SJSA1 (cell line): ENCODE measurements at regions not wholly inside any gene's neighbourhood (a gene's known extent, or its start where the extent isn't known, plus 50 kb on each side); places are given as distances from the start of the nearest gene placed in this dataset.

ENCODE experiments used
- DNase-seq, 2 experiments: peaks; one replicate each; pipeline ENCODE4 v3.0.0-alpha.2; 2015 to 2020; ENCODE audit warnings: low spot score in 2 of 2, low read depth in 1 of 2
- H3K27ac ChIP-seq: fragments of 250-450 bp; sonication (Bioruptor Pico); 2 replicates; pipeline ENCODE4 v1.5.1; 2020; ENCODE audit warnings: mild to moderate bottlenecking, moderate library complexity
- H3K27me3 ChIP-seq: fragments of 250-450 bp; sonication (Bioruptor Pico); replicated peaks from 2 replicates; pipeline ENCODE4 v1.5.1; 2020; ENCODE audit warnings: mild to moderate bottlenecking, moderate library complexity
- H3K36me3 ChIP-seq: fragments of 250-450 bp; sonication (Bioruptor Pico); 2 replicates; pipeline ENCODE4 v1.5.1; 2020; ENCODE audit warnings: mild to moderate bottlenecking
- H3K4me1 ChIP-seq: fragments of 250-450 bp; sonication (Bioruptor Pico); replicated peaks from 2 replicates; pipeline ENCODE4 v1.6.1; 2021; ENCODE audit warnings: mild to moderate bottlenecking
- H3K4me3 ChIP-seq: fragments of 250-450 bp; sonication (Bioruptor Pico); 2 replicates; pipeline ENCODE4 v1.5.1; 2020; ENCODE audit warnings: mild to moderate bottlenecking
- H3K9me3 ChIP-seq: fragments of 250-450 bp; sonication (Bioruptor Pico); replicated peaks from 2 replicates; pipeline ENCODE4 v1.5.1; 2020; ENCODE audit warnings: mild to moderate bottlenecking

- H3K27me3 ChIP-seq = no peaks in the 10 kb centered on the region
- no peaks in the 10 kb centered on the region for H3K9me3 ChIP-seq
- DNase-seq = no peak
- H3K36me3 ChIP-seq = no peaks in the 10 kb centered on the region
- no peak overlapping the region for H3K4me3 ChIP-seq
- H3K27ac ChIP-seq = no peak overlapping the region
- peaks cover 8% of the 10 kb centered on the region for H3K4me1 ChIP-seq
Measured at GRCh38 chr15:58260725-58261267, 122.6 kb downstream of the AQP9 start.

DNA sequence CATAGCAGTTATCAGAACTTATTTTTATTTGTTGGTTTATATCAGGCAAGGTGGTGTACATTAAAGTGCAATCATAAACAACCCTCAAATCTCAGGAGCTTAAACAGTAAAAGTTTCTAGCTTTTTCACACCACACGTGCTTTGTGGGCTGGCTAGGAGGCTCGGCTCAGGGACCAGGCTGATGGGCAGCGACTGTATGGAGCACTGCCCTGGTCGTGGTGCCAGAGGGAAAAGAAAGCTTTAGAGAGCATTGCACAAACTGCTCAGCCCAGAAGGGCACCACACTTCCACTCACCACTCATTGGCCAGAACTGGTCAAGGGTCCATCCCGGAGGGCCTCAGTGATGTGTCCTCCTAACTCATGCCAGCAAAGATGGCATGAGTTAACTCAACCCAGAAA, 123.2 kb downstream of the AQP9 start:
- no peaks in the 10 kb centered on the region for H3K36me3 ChIP-seq
- no peak overlapping the region for H3K4me3 ChIP-seq
- no peaks in the 10 kb centered on the region for H3K9me3 ChIP-seq
- H3K4me1 ChIP-seq = peaks cover 8% of the 10 kb centered on the region
- no peaks in the 10 kb centered on the region for H3K27me3 ChIP-seq
- no peak overlapping the region for H3K27ac ChIP-seq
- DNase-seq = no peak

DNA sequence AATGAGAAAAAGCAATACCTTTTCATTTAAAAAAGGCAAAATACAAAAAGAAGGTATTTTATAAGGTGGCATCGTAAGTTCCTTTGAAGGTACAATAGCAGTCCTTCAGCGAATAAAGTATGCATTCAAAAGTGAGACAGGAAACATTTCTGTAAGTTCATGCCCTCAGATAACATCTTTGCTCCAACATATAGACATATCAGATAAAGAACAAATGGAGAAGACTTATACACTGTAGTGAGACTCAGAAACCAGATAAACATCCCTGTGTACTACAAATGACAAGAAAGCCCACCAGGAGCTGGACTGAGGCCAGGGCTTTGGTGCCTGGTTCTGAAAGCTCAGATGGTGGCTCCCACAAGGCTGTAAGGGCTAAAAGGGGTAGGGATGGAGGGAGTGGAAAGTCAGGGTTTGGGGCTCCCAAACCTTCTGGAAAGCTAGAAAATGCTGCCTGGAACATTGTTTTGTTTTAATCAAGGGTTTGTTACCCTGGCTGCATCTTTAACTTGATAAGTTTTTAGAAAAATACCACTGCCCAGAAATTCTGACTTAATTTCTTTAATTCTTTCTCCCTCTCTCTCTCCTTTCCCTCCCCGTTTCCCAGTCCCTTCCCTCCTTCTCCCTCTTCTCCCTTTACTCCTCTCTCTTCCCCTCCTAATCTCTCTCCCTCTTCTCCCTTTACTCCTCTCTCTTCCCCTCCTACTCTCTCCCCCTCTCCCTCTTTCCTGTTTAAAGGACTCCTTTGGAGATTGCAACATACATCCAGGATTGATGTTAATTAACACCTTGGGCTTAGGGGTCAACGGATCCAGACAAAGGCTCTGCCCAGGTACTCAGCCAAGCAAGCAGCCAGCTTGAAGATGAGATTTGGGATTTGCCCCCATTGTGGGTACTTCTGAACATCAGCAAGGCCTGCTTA, 126.1 kb downstream of the AQP9 start:
- no peak overlapping the region for H3K4me3 ChIP-seq
- no peaks in the 10 kb centered on the region for H3K9me3 ChIP-seq
- no peaks in the 10 kb centered on the region for H3K36me3 ChIP-seq
- peaks cover 8% of the 10 kb centered on the region for H3K4me1 ChIP-seq
- no peak for DNase-seq
- H3K27ac ChIP-seq = no peak overlapping the region
- no peaks in the 10 kb centered on the region for H3K27me3 ChIP-seq

- no peaks in the 10 kb centered on the region for H3K27me3 ChIP-seq
- H3K9me3 ChIP-seq = peaks cover 6% of the 10 kb centered on the region; the same call in 1 of the 2 replicates
- H3K27ac ChIP-seq = no peak overlapping the region
- H3K4me3 ChIP-seq = no peak overlapping the region
- no peak for DNase-seq
- H3K36me3 ChIP-seq = no peaks in the 10 kb centered on the region
- H3K4me1 ChIP-seq = peaks cover 4% of the 10 kb centered on the region; the same call in 1 of the 2 replicates
Measured at GRCh38 chr15:58267051-58267450, 128.9 kb downstream of the AQP9 start.

- peaks cover 4% of the 10 kb centered on the region; the same call in 1 of the 2 replicates for H3K4me1 ChIP-seq
- no peaks in the 10 kb centered on the region for H3K36me3 ChIP-seq
- no peak overlapping the region for H3K27ac ChIP-seq
- peaks cover 6% of the 10 kb centered on the region; the same call in 1 of the 2 replicates for H3K9me3 ChIP-seq
- H3K4me3 ChIP-seq = no peak overlapping the region
- no peaks in the 10 kb centered on the region for H3K27me3 ChIP-seq
- DNase-seq = no peak
Measured at GRCh38 chr15:58268746-58269267, 130.6 kb downstream of the AQP9 start.

- Histone ChIP-seq H3K36me3 (no peaks in the 10 kb centered on the region), H3K27me3 (no peaks in the 10 kb centered on the region), H3K9me3 (peaks cover 6% of the 10 kb centered on the region; the same call in 1 of the 2 replicates), H3K4me3 (no peak overlapping the region), H3K27ac (no peak overlapping the region), H3K4me1 (peaks cover 4% of the 10 kb centered on the region; the same call in 1 of the 2 replicates)
- DNase-seq = peak; percentile 53 to 60
Measured at GRCh38 chr15:58269455-58270414, 131.6 kb downstream of the AQP9 start.

DNA sequence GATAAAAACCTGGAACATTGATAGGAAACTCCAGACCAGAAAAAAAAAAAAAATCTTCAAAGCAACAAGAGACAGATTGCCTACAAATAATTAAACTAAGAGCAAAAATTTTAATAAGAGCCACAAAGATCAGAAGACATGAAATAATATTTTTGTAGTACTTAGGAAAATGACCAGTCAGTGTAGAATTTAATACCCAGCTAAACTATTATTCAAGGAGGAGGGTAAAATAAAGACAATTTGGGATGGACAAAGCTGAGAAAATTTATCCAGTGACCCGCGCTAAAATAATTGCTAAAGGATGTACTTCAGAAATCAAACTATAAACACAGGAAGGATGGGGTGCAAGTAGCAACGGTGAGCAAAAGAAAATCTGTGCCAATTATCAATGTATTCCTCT, 133.2 kb downstream of the AQP9 start:
- Histone ChIP-seq H3K4me3 (no peak overlapping the region), H3K27ac (no peak overlapping the region), H3K9me3 (peaks cover 6% of the 10 kb centered on the region; the same call in 1 of the 2 replicates), H3K4me1 (peaks cover 4% of the 10 kb centered on the region; the same call in 1 of the 2 replicates), H3K27me3 (no peaks in the 10 kb centered on the region), H3K36me3 (no peaks in the 10 kb centered on the region)
- no peak for DNase-seq

DNA sequence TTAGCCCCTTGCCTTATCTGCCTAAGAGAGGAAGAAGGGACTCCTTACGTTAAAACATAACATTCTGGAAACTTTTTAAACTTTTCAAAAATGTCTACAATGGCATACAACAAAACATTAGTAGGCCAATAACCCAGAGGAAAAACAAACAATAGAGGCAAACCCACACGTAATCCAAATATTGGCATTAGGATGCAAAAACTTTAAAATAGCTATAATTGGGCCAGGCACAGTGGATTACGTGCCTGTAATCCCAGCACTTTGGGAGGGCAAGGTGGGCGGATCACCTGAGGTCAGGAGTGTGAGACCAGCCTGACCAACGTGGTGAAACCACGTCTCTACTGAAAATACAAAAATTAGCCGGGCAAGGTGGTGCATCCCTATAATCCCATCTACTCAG, 134.9 kb downstream of the AQP9 start:
- no peak overlapping the region for H3K27ac ChIP-seq
- DNase-seq = no peak
- H3K9me3 ChIP-seq = peaks cover 6% of the 10 kb centered on the region; the same call in 1 of the 2 replicates
- no peaks in the 10 kb centered on the region for H3K27me3 ChIP-seq
- peaks cover 4% of the 10 kb centered on the region; the same call in 1 of the 2 replicates for H3K4me1 ChIP-seq
- no peak overlapping the region for H3K4me3 ChIP-seq
- no peaks in the 10 kb centered on the region for H3K36me3 ChIP-seq

- Histone ChIP-seq H3K4me1 (peaks cover 4% of the 10 kb centered on the region; the same call in 1 of the 2 replicates), H3K27me3 (no peaks in the 10 kb centered on the region), H3K27ac (no peak overlapping the region), H3K4me3 (no peak overlapping the region), H3K9me3 (peaks cover 6% of the 10 kb centered on the region; the same call in 1 of the 2 replicates), H3K36me3 (no peaks in the 10 kb centered on the region)
- no peak for DNase-seq
Measured at GRCh38 chr15:58274885-58275284, 136.7 kb downstream of the AQP9 start.

- H3K4me3 ChIP-seq = no peak overlapping the region
- H3K27me3 ChIP-seq = no peaks in the 10 kb centered on the region
Measured at GRCh38 chr15:58275785-58276184, 137.6 kb downstream of the AQP9 start.

GRCh38 chr15:58276924-58277323, 138.7 kb downstream of the AQP9 start:
- DNase-seq = no peak
- Histone ChIP-seq H3K9me3 (peaks cover 2% of the 10 kb centered on the region; the same call in 1 of the 2 replicates), H3K36me3 (no peaks in the 10 kb centered on the region), H3K27ac (no peak overlapping the region), H3K27me3 (no peaks in the 10 kb centered on the region), H3K4me3 (no peak overlapping the region), H3K4me1 (peaks cover under 1% of the 10 kb centered on the region; the same call in 1 of the 2 replicates)

More at GRCh38 chr15:58275785-58276184, 137.6 kb downstream of the AQP9 start:
- H3K9me3 ChIP-seq = peaks cover 6% of the 10 kb centered on the region; the same call in 1 of the 2 replicates
- H3K27ac ChIP-seq = no peak overlapping the region
- H3K4me1 ChIP-seq = no peaks in the 10 kb centered on the region
- DNase-seq = no peak
- no peaks in the 10 kb centered on the region for H3K36me3 ChIP-seq

DNA sequence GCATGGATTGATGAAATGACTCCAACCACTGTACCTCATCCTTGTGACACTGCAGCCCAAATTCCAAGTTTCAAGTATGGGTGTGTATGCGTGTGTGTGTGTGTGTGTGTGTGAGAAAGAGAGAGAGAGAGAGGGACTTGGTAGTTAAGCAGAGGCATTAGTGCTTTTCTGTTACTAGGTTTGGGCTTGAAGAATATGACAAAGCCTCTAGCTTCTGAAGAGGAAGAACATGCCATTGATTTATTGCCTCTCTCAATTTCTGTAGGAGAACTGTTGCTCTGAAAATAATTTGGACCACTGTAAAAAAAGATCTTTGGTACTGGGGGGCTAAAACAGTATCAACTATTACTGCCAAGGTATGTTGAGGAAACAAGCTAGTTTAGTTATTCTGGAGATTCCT, 139.2 kb downstream of the AQP9 start:
- no peak for DNase-seq
- Histone ChIP-seq H3K4me1 (peaks cover 5% of the 10 kb centered on the region), H3K27me3 (no peaks in the 10 kb centered on the region), H3K27ac (no peak overlapping the region), H3K36me3 (no peaks in the 10 kb centered on the region), H3K9me3 (no peaks in the 10 kb centered on the region), H3K4me3 (no peak overlapping the region)

- peaks cover 5% of the 10 kb centered on the region for H3K4me1 ChIP-seq
- no peaks in the 10 kb centered on the region for H3K27me3 ChIP-seq
- no peaks in the 10 kb centered on the region for H3K36me3 ChIP-seq
- DNase-seq = no peak
- H3K27ac ChIP-seq = no peak overlapping the region
- H3K9me3 ChIP-seq = no peaks in the 10 kb centered on the region
- H3K4me3 ChIP-seq = no peak overlapping the region
Measured at GRCh38 chr15:58279106-58279505, 140.9 kb downstream of the AQP9 start.
